Smooth muscle cell (in vitro differentiated cells): ENCODE measurements at regions not wholly inside any gene's neighbourhood (a gene's known extent, or its start where the extent isn't known, plus 50 kb on each side); places are given as distances from the start of the nearest gene placed in this dataset.

Source experiments
- DNase-seq: peaks from one replicate; lab custom pipeline; 2025; ENCODE audit not compliant: unreplicated experiment; lab: John Stamatoyannopoulos, UW
- H2AFZ ChIP-seq: fragments of 200-600 bp; sonication (generic); 2 replicates; pipeline ENCODE4 v1.6.0; 2016; ENCODE audit warnings: antibody characterized with exemption, low read depth, mild to moderate bottlenecking
- H3F3A ChIP-seq: fragments of 200-600 bp; sonication (generic); 2 replicates; pipeline ENCODE4 v1.6.0; 2017; ENCODE audit warnings: antibody characterized with exemption, low read depth
- H3K27ac ChIP-seq: fragments of 200-600 bp; sonication (generic); 2 replicates; pipeline ENCODE4 v1.5.1; 2016; ENCODE audit warnings: low read depth, mild to moderate bottlenecking
- H3K27me3 ChIP-seq: fragments of 200-600 bp; sonication (generic); 2 replicates; pipeline ENCODE4 v1.6.1; 2016; ENCODE audit warnings: low read depth, mild to moderate bottlenecking
- H3K36me3 ChIP-seq: fragments of 200-600 bp; sonication (generic); 2 replicates; pipeline ENCODE4 v1.5.1; 2016; ENCODE audit warnings: low read depth
- H3K4me1 ChIP-seq: fragments of 200-600 bp; sonication (generic); 2 replicates; pipeline ENCODE4 v1.5.1; 2016; ENCODE audit warnings: low read depth
- H3K4me2 ChIP-seq: fragments of 200-600 bp; sonication (generic); 2 replicates; pipeline ENCODE4 v1.6.0; 2016; ENCODE audit warnings: mild to moderate bottlenecking
- H3K4me3 ChIP-seq: fragments of 200-600 bp; sonication (generic); 2 replicates; pipeline ENCODE4 v1.5.1; 2016; ENCODE audit warnings: mild to moderate bottlenecking
- H3K79me2 ChIP-seq: fragments of 200-600 bp; sonication (generic); 2 replicates; pipeline ENCODE4 v1.6.0; 2016; ENCODE audit warnings: low read depth, mild to moderate bottlenecking
- H3K9ac ChIP-seq: fragments of 200-600 bp; sonication (generic); 2 replicates; pipeline ENCODE4 v1.6.0; 2016; ENCODE audit warnings: low read depth
- H3K9me3 ChIP-seq: fragments of 200-600 bp; sonication (generic); replicated peaks from 2 replicates; pipeline ENCODE4 v1.5.1; 2016; ENCODE audit warnings: low read depth
- H4K20me1 ChIP-seq: fragments of 200-600 bp; sonication (generic); 2 replicates; pipeline ENCODE4 v1.6.0; 2016; ENCODE audit warnings: low read depth
- CTCF ChIP-seq: fragments of 200-600 bp; sonication (generic); IDR thresholded peaks from 2 replicates; pipeline ENCODE4 v1.5.1; 2017; ENCODE audit warnings: borderline replicate concordance, mild to moderate bottlenecking, antibody characterized with exemption; ENCODE audit not compliant: insufficient read depth, poor library complexity, severe bottlenecking
- WGBS: methylation state at CpG from one replicate; pipeline ENCODE4 v1.1.7; 2016; ENCODE audit warnings: low lambda C conversion rate; 5-methylcytosine and 5-hydroxymethylcytosine counted together

- no peak overlapping the region for H3K4me3 ChIP-seq
- no peak for DNase-seq
- no peak overlapping the region for H2AFZ ChIP-seq
- TF ChIP-seq CTCF: no peak
- H3K4me1 ChIP-seq: peaks cover 11% of the 10 kb centered on the region
- H3K27me3 ChIP-seq: no peaks in the 10 kb centered on the region
- no peak overlapping the region for H3K27ac ChIP-seq
- H3F3A ChIP-seq: no peaks in the 10 kb centered on the region
- H3K9me3 ChIP-seq: no peaks in the 10 kb centered on the region
- 94% methylated on average over 1 of the region's 1 CpG for WGBS
- H3K4me2 ChIP-seq: no peak overlapping the region
- no peaks in the 10 kb centered on the region for H3K36me3 ChIP-seq
- no peaks in the 10 kb centered on the region for H3K79me2 ChIP-seq
- H4K20me1 ChIP-seq: no peaks in the 10 kb centered on the region
- no peak overlapping the region for H3K9ac ChIP-seq
These were observed 127.7 kb upstream of the MTNR1B start for GRCh38 chr11:92841719-92842118.

- WGBS: 72% methylated on average over 4 of the region's 4 CpGs
- peaks cover 14% of the 10 kb centered on the region for H3K4me1 ChIP-seq
These were observed 126.0 kb upstream of the MTNR1B start for GRCh38 chr11:92843455-92843854.

GRCh38 chr11:92844197-92844596 lies 125.3 kb upstream of the MTNR1B start:
- TF ChIP-seq CTCF: no peak
- H3K4me3 ChIP-seq: no peak overlapping the region
- no peak overlapping the region for H3K4me2 ChIP-seq
- 93% methylated on average over 13 of the region's 13 CpGs for WGBS
- no peak overlapping the region for H3K27ac ChIP-seq
- no peaks in the 10 kb centered on the region for H4K20me1 ChIP-seq
- H2AFZ ChIP-seq: no peak overlapping the region
- H3K79me2 ChIP-seq: no peaks in the 10 kb centered on the region
- no peaks in the 10 kb centered on the region for H3K27me3 ChIP-seq
- no peak overlapping the region for H3K9ac ChIP-seq
- DNase-seq: no peak
- H3F3A ChIP-seq: no peaks in the 10 kb centered on the region
- H3K36me3 ChIP-seq: no peaks in the 10 kb centered on the region
- H3K9me3 ChIP-seq: no peaks in the 10 kb centered on the region
- H3K4me1 ChIP-seq: peaks cover 12% of the 10 kb centered on the region

More at GRCh38 chr11:92843455-92843854, 126.0 kb upstream of the MTNR1B start:
- H3K9me3 ChIP-seq: no peaks in the 10 kb centered on the region
- no peaks in the 10 kb centered on the region for H3K27me3 ChIP-seq
- no peak overlapping the region for H3K4me3 ChIP-seq
- no peak for DNase-seq
- H3F3A ChIP-seq: no peaks in the 10 kb centered on the region
- no peaks in the 10 kb centered on the region for H3K36me3 ChIP-seq
- H3K27ac ChIP-seq: no peak overlapping the region
- no peaks in the 10 kb centered on the region for H3K79me2 ChIP-seq
- no peak overlapping the region for H2AFZ ChIP-seq
- no peak overlapping the region for H3K4me2 ChIP-seq
- TF ChIP-seq CTCF: no peak
- H4K20me1 ChIP-seq: no peaks in the 10 kb centered on the region
- H3K9ac ChIP-seq: no peak overlapping the region

- no peak overlapping the region for H3K27ac ChIP-seq
- peaks cover 15% of the 10 kb centered on the region for H3K4me1 ChIP-seq
- no peak overlapping the region for H3K4me2 ChIP-seq
- no peaks in the 10 kb centered on the region for H3F3A ChIP-seq
- H3K36me3 ChIP-seq: no peaks in the 10 kb centered on the region
- no peak overlapping the region for H3K9ac ChIP-seq
- no peak for TF ChIP-seq CTCF
- no peaks in the 10 kb centered on the region for H3K9me3 ChIP-seq
- H4K20me1 ChIP-seq: no peaks in the 10 kb centered on the region
- 83% methylated on average over 4 of the region's 4 CpGs for WGBS
- no peaks in the 10 kb centered on the region for H3K79me2 ChIP-seq
- H3K27me3 ChIP-seq: no peaks in the 10 kb centered on the region
- no peak for DNase-seq
- H2AFZ ChIP-seq: no peak overlapping the region
- H3K4me3 ChIP-seq: no peak overlapping the region
These were observed 124.1 kb upstream of the MTNR1B start for GRCh38 chr11:92845390-92845789.
